MM.1S (cell line): ENCODE measurements at regions not wholly inside any gene's neighbourhood (a gene's known extent, or its start where the extent isn't known, plus 50 kb on each side); places are given as distances from the start of the nearest gene placed in this dataset.

ENCODE experiments used
- CTCF ChIP-seq: fragments of 300-600 bp; sonication (generic); IDR thresholded peaks from 2 replicates; pipeline ENCODE4 v1.5.1; 2016; ENCODE audit warnings: antibody characterized with exemption, low read length, mixed read lengths
- EZH2 ChIP-seq: fragments of 300-600 bp; sonication (generic); optimal IDR thresholded peaks from 2 replicates; pipeline ENCODE3; 2017; ENCODE audit warnings: low read depth, mild to moderate bottlenecking, antibody characterized with exemption, low read length, mixed read lengths

GRCh38 chr15:91632981-91633380 is 220.5 kb upstream of the SLCO3A1 start:
- TF ChIP-seq CTCF (no peak), EZH2 (no peak)
